OCI-LY1 (cell line): ENCODE measurements at regions not wholly inside any gene's neighbourhood (a gene's known extent, or its start where the extent isn't known, plus 50 kb on each side); places are given as distances from the start of the nearest gene placed in this dataset.
"Not testable (repeated sequence)": the region's sequence is repeated elsewhere in the genome, so short reads cannot be mapped to it uniquely, and the experiment has no call there.

Experiments
- H2AFZ ChIP-seq: fragments of 200-600 bp; sonication (generic), shearing (Covaris generic); 2 replicates; pipeline ENCODE4 v1.6.0; 2014; ENCODE audit warnings: antibody characterized with exemption, mild to moderate bottlenecking, low read length
- H3F3A ChIP-seq: fragments of 200-600 bp; sonication (generic), shearing (Covaris generic); 2 replicates; pipeline ENCODE4 v1.6.0; 2014; ENCODE audit warnings: mild to moderate bottlenecking, antibody characterized with exemption, low read length, moderate library complexity; ENCODE audit not compliant: insufficient read depth
- H3K27ac ChIP-seq: fragments of 200-600 bp; sonication (generic); 2 replicates; pipeline ENCODE4 v1.5.1; 2014; ENCODE audit warnings: low read length, mixed run types, mild to moderate bottlenecking, low read depth; ENCODE audit not compliant: poor library complexity, severe bottlenecking
- H3K27me3 ChIP-seq: fragments of 200-600 bp; sonication (generic); 2 replicates; pipeline ENCODE4 v1.6.0; 2014; ENCODE audit warnings: antibody characterized with exemption, mild to moderate bottlenecking, low read length, moderate library complexity; ENCODE audit not compliant: insufficient read depth
- H3K36me3 ChIP-seq: fragments of 200-600 bp; sonication (generic); 2 replicates; pipeline ENCODE4 v1.6.1; 2014; ENCODE audit warnings: mild to moderate bottlenecking, antibody characterized with exemption, low read length, moderate library complexity, mixed read lengths; ENCODE audit not compliant: insufficient read depth
- H3K4me1 ChIP-seq: fragments of 200-600 bp; sonication (generic); 2 replicates; pipeline ENCODE4 v1.5.1; 2014; ENCODE audit warnings: mild to moderate bottlenecking, low read length, moderate library complexity; ENCODE audit not compliant: insufficient read depth, severe bottlenecking
- H3K4me2 ChIP-seq: fragments of 200-600 bp; sonication (generic), shearing (Covaris generic); 2 replicates; pipeline ENCODE4 v1.6.1; 2014; ENCODE audit warnings: low read length
- H3K4me3 ChIP-seq: fragments of 200-600 bp; sonication (generic); 2 replicates; pipeline ENCODE4 v1.5.1; 2014; ENCODE audit warnings: low read length, low read depth, mild to moderate bottlenecking, mixed read lengths; ENCODE audit not compliant: poor library complexity, severe bottlenecking
- H3K79me2 ChIP-seq: fragments of 200-600 bp; shearing (Covaris generic); 2 replicates; pipeline ENCODE4 v1.6.1; 2016; ENCODE audit warnings: mixed run types, low read length, mixed read lengths; ENCODE audit not compliant: insufficient read depth
- H3K9ac ChIP-seq: fragments of 200-600 bp; sonication (generic), shearing (Covaris generic); 2 replicates; pipeline ENCODE4 v1.6.1; 2014; ENCODE audit warnings: mild to moderate bottlenecking, low read length, mixed read lengths
- H3K9me2 ChIP-seq: fragments of 200-600 bp; sonication (generic), shearing (Covaris generic); 2 replicates; pipeline ENCODE4 v1.6.1; 2014; ENCODE audit warnings: low read depth, mild to moderate bottlenecking, low read length, mixed read lengths
- H3K9me3 ChIP-seq: fragments of 200-600 bp; shearing (Covaris generic); 2 replicates; pipeline ENCODE4 v1.6.1; 2014; ENCODE audit warnings: low read length, mixed read lengths
- H4K20me1 ChIP-seq: fragments of 200-600 bp; sonication (generic), shearing (Covaris generic); 2 replicates; pipeline ENCODE4 v1.6.0; 2016; ENCODE audit warnings: mild to moderate bottlenecking, low read length; ENCODE audit not compliant: insufficient read depth
- CTCF ChIP-seq: fragments of 200-600 bp; sonication (generic), shearing (Covaris generic); IDR thresholded peaks from 2 replicates; pipeline ENCODE4 v1.5.1; 2017; ENCODE audit warnings: mild to moderate bottlenecking, antibody characterized with exemption, low read length, moderate library complexity, mixed read lengths
- EZH2 ChIP-seq: fragments of 200-600 bp; sonication (generic), shearing (Covaris generic); IDR thresholded peaks from 2 replicates; pipeline ENCODE4 v1.8.0; 2017; ENCODE audit warnings: borderline replicate concordance, mixed run types, mild to moderate bottlenecking, antibody characterized with exemption, low read length, moderate library complexity, mixed read lengths

DNA sequence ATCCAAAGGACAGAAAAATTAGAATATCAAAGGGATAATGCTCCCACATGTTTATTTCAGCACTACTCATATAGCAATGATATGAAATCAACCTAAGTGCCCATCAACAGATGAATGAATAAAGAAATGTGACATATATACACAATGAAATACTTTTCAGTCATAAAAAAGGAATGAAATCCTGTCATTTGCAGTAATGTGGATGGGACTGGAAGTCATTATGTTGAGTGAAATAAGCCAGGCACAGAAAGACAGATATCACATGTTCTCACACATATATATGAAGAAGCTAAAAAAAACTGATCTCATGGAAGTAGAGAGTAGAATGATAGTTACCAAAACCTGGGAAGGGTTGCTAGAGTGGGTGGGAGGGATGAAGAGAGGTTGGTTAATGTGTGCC lies 135.7 kb downstream of the IBTK start:
- H3K9me2 ChIP-seq, result no peaks in the 10 kb centered on the region
- TF ChIP-seq CTCF, result no peak
- no peaks in the 10 kb centered on the region for H3K4me1 ChIP-seq

GRCh38 chr6:82111114-82111513 lies 136.4 kb downstream of the IBTK start:
- no peaks in the 10 kb centered on the region for H3K4me1 ChIP-seq
- no peaks in the 10 kb centered on the region for H4K20me1 ChIP-seq
- H3K27me3 ChIP-seq, result no peaks in the 10 kb centered on the region
- H3K9ac ChIP-seq, result no peak overlapping the region
- H3K4me3 ChIP-seq, result no peak overlapping the region
- no peaks in the 10 kb centered on the region for H3K36me3 ChIP-seq
- H3K9me3 ChIP-seq, result no peaks in the 10 kb centered on the region
- H2AFZ ChIP-seq, result no peak overlapping the region
- TF ChIP-seq EZH2, result no peak
- TF ChIP-seq CTCF, result no peak
- H3K9me2 ChIP-seq, result no peaks in the 10 kb centered on the region
- H3F3A ChIP-seq, result no peaks in the 10 kb centered on the region
- no peak overlapping the region for H3K27ac ChIP-seq
- no peak overlapping the region for H3K4me2 ChIP-seq
- H3K79me2 ChIP-seq, result no peaks in the 10 kb centered on the region

More for the DNA sequence above, 135.7 kb downstream of the IBTK start:
- H3K4me2 ChIP-seq, result no peak overlapping the region
- no peaks in the 10 kb centered on the region for H3K79me2 ChIP-seq
- no peak overlapping the region for H3K27ac ChIP-seq
- H2AFZ ChIP-seq, result no peak overlapping the region
- H3K27me3 ChIP-seq, result no peaks in the 10 kb centered on the region
- H4K20me1 ChIP-seq, result no peaks in the 10 kb centered on the region
- H3K9ac ChIP-seq, result no peak overlapping the region
- H3K9me3 ChIP-seq, result no peaks in the 10 kb centered on the region
- H3K36me3 ChIP-seq, result no peaks in the 10 kb centered on the region
- no peaks in the 10 kb centered on the region for H3F3A ChIP-seq
- H3K4me3 ChIP-seq, result no peak overlapping the region

DNA sequence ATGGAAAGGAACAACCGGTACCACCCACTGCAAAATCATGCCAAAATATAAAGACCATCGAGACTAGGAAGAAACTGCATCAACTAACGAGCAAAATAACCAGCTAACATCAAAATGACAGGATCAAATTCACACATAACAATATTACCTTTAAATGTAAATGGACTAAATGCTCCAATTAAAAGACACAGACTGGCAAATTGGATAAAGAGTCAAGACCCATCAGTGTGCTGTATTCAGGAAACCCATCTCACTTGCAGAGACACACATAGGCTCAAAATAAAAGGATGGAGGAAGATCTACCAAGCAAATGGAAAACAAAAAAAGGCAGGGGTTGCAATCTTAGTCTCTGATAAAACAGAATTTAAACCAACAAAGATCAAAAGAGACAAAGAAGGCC lies 144.4 kb downstream of the IBTK start:
- H3K27me3 ChIP-seq, H3K79me2 ChIP-seq, H3K9ac ChIP-seq, H3K9me2 ChIP-seq, H4K20me1 ChIP-seq, H2AFZ ChIP-seq, H3K9me3 ChIP-seq, H3K4me2 ChIP-seq, H3K4me1 ChIP-seq, H3K4me3 ChIP-seq, H3F3A ChIP-seq, H3K36me3 ChIP-seq, H3K27ac ChIP-seq: not testable (repeated sequence)

DNA sequence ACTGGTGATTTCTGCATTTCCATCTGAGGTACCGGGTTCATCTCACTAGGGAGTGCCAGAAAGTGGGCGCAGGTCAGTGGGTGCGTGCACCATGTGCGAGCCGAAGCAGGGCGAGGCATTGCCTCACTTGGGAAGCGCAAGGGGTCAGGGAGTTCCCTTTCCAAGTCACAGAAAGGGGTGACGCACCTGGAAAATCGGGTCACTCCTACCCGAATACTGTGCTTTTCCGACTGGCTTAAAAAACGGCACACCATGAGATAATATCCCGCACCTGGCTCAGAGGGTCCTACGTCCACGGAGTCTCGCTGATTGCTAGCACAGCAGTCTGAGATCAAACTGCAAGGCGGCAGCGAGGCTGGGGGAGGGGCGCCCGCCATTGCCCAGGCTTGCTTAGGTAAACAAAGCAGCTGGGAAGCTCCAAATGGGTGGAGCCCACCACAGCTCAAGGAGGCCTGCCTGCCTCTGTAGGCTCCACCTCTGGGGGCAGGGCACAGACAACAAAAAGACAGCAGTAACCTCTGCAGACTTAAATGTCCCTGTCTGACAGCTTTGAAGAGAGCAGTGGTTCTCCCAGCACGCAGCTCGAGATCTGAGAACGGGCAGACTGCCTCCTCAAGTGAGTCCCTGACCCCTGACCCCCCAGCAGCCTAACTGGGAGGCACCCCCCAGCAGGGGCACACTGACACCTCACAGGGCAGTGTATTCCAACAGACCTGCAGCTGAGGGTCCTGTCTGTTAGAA lies 146.0 kb downstream of the IBTK start:
- H3K79me2 ChIP-seq, H4K20me1 ChIP-seq, H3K4me3 ChIP-seq, H3F3A ChIP-seq, H3K9me2 ChIP-seq, H3K4me2 ChIP-seq, H3K27me3 ChIP-seq, H3K9me3 ChIP-seq, H2AFZ ChIP-seq, H3K4me1 ChIP-seq, H3K27ac ChIP-seq, H3K36me3 ChIP-seq, H3K9ac ChIP-seq: not testable (repeated sequence)

- H3F3A ChIP-seq, H3K27me3 ChIP-seq, H3K4me3 ChIP-seq, H2AFZ ChIP-seq, H3K9me2 ChIP-seq, H3K4me2 ChIP-seq, H3K36me3 ChIP-seq, H3K9me3 ChIP-seq, H3K79me2 ChIP-seq, H3K4me1 ChIP-seq, H3K27ac ChIP-seq, H3K9ac ChIP-seq, H4K20me1 ChIP-seq: not testable (repeated sequence)
Measured at GRCh38 chr6:82100763-82101162, 146.8 kb downstream of the IBTK start.
